DMS114 treated with DMSO at 0.1 percent for 48 hours (cell line): ENCODE measurements at regions not wholly inside any gene's neighbourhood (a gene's known extent, or its start where the extent isn't known, plus 50 kb on each side); places are given as distances from the start of the nearest gene placed in this dataset.

ENCODE experiments used
- DNase-seq: peaks from one replicate; lab custom pipeline; 2025; ENCODE audit not compliant: unreplicated experiment; lab: John Stamatoyannopoulos, UW

DNA sequence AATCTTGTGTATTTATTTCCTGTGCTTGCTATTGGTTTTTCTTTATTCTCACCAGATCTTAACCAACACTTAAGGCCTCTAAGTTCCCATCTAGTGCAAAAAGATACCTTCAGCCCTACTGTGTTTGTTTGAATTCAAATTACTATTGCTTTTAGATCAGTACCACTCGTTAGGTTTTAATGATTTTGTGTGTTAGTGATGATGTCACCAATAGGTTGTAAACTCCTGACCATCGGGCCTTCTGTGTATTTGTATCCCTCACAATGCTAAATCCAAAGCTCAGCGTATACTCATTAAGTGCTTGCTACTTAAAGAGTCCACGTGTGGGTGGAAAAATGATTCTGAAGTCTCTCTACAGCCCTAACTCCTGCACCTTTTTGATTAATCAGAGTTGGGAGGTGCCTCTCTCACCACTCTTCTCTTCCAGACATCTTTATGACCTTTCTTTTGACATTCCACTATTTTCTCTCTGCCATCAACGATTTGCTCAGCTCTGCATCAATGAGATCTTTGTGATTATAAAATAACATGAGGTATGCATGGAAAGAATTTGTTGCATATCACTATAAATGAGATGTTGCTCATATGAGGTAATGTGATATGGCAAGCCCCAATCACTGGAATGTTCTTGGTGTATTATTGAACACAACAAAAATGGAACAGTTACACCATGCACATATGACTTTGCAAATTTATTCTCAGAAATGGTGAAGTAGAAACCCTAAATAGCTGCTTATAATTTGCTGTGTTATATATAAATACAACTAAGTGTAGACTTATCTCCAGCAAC, 55.1 kb upstream of the LAMA2 start:
- no peak for DNase-seq

DNA sequence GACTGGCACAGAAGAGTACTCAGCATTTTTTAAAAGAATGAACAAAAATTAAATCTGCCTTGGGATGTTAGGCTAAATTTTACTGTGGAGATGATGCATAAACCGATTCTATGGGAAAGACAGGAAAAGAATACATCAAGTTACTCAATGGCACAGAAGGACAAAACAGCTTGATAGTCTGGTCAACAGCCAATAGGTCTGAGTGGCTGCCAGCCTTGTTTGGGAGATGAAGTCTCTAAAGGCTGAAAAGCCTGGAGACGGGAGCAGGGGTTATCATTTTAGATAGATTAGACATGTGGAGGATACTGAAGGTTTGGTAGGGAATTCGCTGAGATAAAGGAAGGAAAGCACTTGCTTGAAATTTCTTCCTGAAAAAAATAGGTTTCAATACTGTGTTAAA, 56.3 kb upstream of the LAMA2 start:
- DNase-seq = no peak

DNA sequence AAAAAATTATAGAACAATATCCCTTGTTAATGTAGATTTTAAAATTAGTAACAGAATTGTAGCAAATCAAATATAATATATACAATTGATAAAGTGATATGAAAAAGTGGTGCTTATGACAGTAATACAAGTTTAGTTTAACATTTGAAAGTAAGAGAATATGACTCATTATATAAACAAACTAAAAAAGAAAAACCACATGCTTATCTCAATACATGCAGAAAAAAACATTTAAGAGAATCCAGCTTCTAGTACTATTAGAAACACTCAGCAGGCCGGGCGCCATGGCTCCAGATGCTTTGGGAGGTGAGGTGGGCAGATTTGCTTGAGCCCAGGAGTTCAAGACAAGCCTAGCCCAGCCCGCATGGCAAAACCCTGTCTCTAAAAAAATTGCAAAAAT, 60.7 kb upstream of the LAMA2 start:
- DNase-seq = no peak

DNA sequence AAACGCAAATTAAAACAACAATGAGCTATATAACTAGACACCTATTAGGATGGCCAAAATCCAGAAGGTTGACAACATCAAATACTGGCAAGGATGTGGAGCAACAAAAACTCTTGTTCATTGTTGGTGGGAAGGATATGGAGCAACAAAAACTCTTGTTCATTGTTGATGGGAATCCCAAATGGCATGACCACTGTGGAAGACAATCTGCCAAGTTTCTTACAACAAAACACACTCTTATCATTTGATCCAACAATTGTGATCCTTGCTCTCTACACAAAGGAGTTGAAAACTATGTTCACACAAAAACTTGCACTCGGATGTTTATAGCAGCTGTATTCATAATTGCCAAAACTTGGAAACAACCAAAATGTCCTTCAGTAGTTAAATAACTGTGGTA, 61.8 kb upstream of the LAMA2 start:
- DNase-seq = no peak

GRCh38 chr6:128808856-128809255, 74.1 kb upstream of the LAMA2 start:
- DNase-seq = no peak

DNA sequence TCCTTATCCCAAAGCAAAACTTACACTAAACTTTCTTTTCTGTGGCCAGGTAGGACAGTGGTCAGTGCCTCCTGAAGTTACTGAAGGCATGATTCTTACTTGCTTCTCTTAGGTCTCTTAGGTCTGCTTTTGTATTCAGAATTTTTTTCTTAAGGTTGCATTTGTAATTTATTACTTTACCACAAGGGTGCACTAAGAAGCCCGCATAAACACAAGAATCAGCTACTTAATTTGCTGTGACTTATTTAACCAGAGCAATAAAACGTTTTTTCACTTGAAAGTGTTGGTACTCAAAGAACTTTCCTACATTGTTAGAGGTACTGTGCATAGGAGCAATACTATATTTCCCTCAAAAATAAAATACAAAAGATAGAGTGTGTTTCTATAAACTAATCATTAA, 75.4 kb upstream of the LAMA2 start:
- DNase-seq = peak; percentile 19

GRCh38 chr6:128806261-128806660, 76.7 kb upstream of the LAMA2 start:
- no peak for DNase-seq

DNA sequence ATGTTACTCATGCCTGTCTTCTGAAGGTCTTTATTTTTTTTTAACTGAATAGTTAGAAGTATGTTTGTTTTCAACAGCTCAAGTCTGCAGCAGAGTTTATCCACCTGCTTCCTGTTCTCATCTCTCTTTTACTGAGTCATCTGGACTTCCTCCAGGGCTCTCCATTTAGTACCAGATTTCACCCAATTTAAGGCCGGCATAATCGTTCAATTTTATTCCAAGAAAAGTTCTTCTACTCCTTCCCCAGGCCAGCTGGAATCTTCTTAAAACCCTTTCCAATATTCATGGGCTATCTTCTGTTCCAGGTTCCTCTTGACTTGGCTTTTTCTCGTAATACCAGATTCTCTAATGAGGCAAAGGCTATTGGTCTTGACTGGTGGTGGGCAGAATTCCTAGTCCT, 79.0 kb upstream of the LAMA2 start:
- DNase-seq = no peak

GRCh38 chr6:128801621-128802020, 81.3 kb upstream of the LAMA2 start:
- DNase-seq = no peak

DNA sequence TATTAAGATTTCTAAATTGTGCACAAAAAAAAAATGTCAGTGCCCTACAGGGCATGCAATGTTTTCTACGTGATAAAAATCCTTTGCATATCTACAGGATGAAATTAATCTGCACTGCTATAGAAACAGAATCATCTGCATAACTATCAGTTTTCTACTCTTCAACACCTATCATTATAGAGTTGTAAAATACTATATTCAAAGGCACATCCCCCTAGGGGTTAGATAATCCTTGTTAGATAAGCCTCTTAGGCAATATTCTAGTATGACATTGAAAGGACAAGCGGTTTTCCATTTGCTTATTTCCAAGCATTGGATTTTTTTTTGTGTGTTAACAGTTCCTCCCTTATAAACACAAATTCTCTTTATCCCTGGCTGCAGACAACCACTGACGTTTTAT, 98.7 kb upstream of the LAMA2 start:
- DNase-seq = no peak

DNA sequence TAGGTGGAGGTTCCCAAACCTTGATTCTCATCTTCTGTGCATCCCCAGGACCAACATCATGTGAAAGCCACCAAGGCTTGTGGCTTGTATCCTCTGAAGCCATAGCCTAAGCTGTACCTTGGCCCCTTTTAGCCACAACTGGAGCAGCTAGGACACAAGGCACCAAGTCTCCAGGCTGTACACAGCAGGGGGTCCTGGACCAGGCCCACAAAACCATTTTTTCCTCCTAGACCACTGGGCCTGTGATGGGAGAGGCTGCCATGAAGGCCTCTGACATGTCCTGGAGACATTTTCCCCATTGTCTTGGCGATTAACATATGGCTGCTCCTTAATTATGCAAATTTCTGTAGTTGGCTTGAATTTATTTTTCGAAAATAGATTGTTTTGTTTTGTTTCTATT, 114.8 kb upstream of the LAMA2 start:
- DNase-seq = no peak

- no peak for DNase-seq
Observed at GRCh38 chr6:128767705-128768104, 115.2 kb upstream of the LAMA2 start.

DNA sequence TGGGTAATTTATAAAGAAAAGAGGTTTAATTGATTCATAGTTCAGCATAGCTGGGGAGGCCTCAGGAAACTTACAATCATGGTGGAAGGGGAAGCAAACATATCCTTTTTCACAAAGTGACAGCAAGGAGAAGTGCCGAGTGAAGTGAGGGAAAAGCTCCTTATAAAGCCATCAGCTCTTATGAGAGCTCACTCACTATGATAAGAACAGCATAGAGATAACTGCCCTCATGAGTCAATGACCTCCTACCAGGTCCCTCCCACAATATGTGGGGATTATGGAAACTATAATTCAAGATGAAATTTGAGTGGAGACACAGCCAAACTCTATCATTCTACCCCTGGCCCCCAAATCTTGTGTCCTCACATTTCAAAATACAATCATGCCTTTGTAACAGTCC, 115.8 kb upstream of the LAMA2 start:
- no peak for DNase-seq

DNA sequence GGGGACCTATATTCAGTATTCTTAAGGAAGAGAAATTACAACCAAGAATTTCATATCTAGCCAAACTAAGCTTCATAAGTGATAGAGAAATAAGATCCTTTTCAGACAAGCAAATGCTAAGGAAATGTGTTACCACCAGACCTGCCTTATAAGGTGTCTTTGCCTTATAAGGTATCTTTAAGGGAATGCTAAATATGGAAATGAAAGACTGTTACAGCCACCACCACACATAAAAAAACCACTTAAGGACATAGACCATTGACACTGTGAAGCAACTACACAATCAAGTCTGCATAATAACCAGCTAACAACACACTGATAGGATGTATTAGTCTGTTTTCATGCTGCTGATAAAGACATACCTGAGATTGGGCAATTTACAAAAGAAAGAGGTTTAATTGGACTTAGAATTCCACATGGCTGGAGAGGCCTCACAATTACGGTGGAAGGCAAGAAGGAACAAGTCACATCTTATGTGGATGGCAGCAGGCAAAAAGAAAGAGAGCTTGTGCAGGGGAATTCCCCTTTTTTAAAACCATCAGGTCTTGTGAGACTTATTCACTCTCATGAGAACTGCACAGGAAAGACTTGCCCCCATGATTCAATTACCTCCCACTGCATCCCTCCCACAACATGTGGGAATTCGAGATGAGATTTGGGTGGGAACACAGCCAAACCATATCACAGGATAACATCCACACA, 119.2 kb upstream of the LAMA2 start:
- no peak for DNase-seq

GRCh38 chr6:128759901-128760300, 123.0 kb upstream of the LAMA2 start:
- DNase-seq = no peak

- no peak for DNase-seq
Observed at GRCh38 chr6:128759447-128759846, 123.5 kb upstream of the LAMA2 start.

GRCh38 chr6:128757961-128758360, 125.0 kb upstream of the LAMA2 start:
- DNase-seq = no peak

DNA sequence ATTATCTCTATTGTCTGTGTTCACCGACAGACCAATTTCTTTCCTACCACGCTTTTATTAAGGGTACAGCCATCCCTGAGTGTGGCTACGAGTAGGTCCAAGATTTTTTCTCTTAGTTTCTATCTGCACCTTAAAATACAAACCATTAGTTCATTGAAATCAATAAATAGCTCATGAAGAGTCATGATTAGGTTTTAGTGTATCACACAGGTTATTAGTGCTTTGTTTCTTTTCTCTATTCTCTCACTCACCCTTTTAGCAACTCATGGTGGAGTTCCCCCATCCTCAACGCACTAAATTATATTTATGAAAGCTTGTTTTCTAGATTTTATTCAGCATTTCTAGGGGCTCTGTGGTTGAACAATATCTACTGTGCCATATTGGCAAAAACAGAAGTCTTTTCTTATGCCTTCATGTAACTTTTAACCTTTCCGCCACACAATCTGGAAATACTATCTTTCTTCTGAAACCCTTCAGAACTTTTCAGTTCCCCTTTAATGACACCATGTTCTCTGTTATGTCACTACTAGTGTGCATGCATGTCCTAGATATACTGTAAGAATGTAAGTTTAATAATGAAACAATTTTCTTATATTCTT, 128.2 kb upstream of the LAMA2 start:
- DNase-seq = no peak

DNA sequence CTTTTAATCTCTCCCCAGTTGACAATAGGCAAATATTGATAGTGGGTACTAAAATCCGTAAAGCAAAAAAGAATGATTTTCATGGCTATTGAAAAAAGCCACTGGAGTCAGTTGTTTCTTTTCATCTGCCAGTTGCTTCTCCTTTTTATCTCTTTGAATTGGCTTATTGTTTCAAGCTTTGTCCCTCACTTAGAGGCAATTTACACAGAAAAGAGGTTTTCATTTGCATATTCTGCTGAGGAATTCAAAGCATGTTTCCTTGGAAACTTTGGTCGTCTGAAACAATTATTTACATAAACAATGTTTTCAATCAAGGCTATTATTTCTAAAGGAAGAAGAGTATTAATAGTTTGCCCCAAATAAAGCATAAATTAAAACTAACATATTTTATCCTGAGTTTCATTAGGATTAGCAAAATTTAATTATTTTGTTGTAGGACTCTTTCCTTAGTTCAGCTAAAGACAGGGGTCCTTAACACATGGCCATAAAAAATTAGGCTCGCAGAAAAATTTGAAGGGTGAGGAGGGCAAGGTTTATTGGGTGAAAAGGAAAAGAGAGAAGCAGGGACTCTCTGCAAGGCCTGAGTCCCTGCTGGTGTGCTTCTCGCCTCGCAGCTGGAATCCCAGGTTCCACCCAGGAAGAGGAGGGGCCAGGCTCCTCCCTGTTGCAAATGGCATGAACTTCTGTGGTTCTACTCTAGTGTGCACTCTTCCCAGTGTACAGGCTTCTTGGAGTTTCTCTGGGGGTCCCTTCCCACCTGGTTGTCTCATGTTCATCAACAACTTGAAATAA, 138.8 kb upstream of the LAMA2 start:
- no peak for DNase-seq

- no peak for DNase-seq
Observed at GRCh38 chr6:128742900-128743299, 140.0 kb upstream of the LAMA2 start.

GRCh38 chr6:128740951-128741350, 142.0 kb upstream of the LAMA2 start:
- DNase-seq = no peak

GRCh38 chr6:128739112-128739511, 143.8 kb upstream of the LAMA2 start:
- DNase-seq = no peak
